ENCODE measurements at regions not wholly inside any gene's neighbourhood (a gene's known extent, or its start where the extent isn't known, plus 50 kb on each side); places are given as distances from the start of the nearest gene placed in this dataset.

GRCh38 chr16:55256412-55257016 is 67.5 kb upstream of the IRX6 start:
- TF ChIP-seq EP300 (IDR thresholded peaks at IDR 0.05) (no peak), CTCF (IDR thresholded peaks at IDR 0.05) (no peak), POLR2A (IDR thresholded peaks at IDR 0.05) (no peak)
